ENCODE measurements at regions not wholly inside any gene's neighbourhood (a gene's known extent, or its start where the extent isn't known, plus 50 kb on each side); places are given as distances from the start of the nearest gene placed in this dataset.

DNA sequence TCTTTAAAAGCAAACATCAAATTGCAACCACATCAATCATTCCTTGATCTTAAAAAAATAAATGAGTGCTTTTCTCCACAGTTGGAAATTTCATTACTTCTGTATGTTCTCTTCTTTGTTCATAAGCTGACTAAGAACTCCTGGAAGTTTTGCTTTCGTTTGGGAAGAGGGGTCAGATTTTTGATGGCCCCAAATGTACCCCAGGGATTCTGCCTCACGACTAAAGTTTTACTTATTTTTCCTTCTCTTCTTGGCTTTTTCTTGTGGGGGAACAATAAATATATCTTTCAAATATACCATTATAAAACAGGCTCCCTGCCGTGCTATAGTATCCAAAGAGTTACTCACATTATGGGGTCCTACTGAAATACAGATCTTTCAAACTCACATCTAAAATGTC, 215.0 kb upstream of the CDIN1 start:
- Histone ChIP-seq H3K27ac (no peak overlapping the region), H3K27me3 (no peaks in the 10 kb centered on the region), H3K9me3 (no peaks in the 10 kb centered on the region), H3K36me3 (no peaks in the 10 kb centered on the region), H3K4me3 (no peak overlapping the region), H3K4me1 (no peaks in the 10 kb centered on the region)
- intact Hi-C loops (cut with DNase I), result no loop called here
- no peak for DNase-seq (ENCODE audit: extremely low spot score in 2 of 2)
- TF ChIP-seq POLR2AphosphoS5 (IDR thresholded peaks at IDR 0.05; ENCODE audit: insufficient read depth in 1 of 2, low read depth in 1 of 2), result no peak
- no peak for TF ChIP-seq POLR2A (IDR thresholded peaks at IDR 0.05)
- TF ChIP-seq, protein P1, sequence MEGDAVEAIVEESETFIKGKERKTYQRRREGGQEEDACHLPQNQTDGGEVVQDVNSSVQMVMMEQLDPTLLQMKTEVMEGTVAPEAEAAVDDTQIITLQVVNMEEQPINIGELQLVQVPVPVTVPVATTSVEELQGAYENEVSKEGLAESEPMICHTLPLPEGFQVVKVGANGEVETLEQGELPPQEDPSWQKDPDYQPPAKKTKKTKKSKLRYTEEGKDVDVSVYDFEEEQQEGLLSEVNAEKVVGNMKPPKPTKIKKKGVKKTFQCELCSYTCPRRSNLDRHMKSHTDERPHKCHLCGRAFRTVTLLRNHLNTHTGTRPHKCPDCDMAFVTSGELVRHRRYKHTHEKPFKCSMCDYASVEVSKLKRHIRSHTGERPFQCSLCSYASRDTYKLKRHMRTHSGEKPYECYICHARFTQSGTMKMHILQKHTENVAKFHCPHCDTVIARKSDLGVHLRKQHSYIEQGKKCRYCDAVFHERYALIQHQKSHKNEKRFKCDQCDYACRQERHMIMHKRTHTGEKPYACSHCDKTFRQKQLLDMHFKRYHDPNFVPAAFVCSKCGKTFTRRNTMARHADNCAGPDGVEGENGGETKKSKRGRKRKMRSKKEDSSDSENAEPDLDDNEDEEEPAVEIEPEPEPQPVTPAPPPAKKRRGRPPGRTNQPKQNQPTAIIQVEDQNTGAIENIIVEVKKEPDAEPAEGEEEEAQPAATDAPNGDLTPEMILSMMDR (IDR thresholded peaks at IDR 0.05), result no peak

DNA sequence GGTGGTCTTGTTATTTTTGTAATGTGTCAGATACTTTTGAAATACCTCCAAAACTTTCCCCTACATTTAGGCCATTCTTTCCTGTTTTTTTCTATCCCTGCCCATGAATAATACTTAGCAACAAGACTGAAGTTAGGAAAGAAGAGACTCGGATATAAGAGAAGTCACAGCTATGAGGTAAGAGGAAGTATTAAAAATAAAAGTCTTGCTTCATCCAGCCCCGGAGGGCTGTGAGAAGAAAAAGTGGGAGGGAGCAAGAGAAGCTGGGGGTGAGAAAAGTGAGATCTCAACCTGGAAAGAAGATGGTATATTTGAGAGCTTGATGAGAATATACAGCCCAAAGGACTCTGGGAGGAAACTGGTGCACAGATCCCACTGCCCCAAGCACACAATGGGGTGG, 213.5 kb upstream of the CDIN1 start:
- no peak for DNase-seq (ENCODE audit: extremely low spot score in 2 of 2)
- Histone ChIP-seq H3K27ac (no peak overlapping the region), H3K36me3 (no peaks in the 10 kb centered on the region), H3K4me3 (no peak overlapping the region), H3K9me3 (no peaks in the 10 kb centered on the region), H3K4me1 (no peaks in the 10 kb centered on the region), H3K27me3 (no peaks in the 10 kb centered on the region)
- TF ChIP-seq, protein P1 (IDR thresholded peaks at IDR 0.05), result no peak
- TF ChIP-seq POLR2A (IDR thresholded peaks at IDR 0.05), result no peak
- TF ChIP-seq POLR2AphosphoS5 (IDR thresholded peaks at IDR 0.05; ENCODE audit: insufficient read depth in 1 of 2, low read depth in 1 of 2), result no peak
- intact Hi-C loops (cut with DNase I), result no loop called here

DNA sequence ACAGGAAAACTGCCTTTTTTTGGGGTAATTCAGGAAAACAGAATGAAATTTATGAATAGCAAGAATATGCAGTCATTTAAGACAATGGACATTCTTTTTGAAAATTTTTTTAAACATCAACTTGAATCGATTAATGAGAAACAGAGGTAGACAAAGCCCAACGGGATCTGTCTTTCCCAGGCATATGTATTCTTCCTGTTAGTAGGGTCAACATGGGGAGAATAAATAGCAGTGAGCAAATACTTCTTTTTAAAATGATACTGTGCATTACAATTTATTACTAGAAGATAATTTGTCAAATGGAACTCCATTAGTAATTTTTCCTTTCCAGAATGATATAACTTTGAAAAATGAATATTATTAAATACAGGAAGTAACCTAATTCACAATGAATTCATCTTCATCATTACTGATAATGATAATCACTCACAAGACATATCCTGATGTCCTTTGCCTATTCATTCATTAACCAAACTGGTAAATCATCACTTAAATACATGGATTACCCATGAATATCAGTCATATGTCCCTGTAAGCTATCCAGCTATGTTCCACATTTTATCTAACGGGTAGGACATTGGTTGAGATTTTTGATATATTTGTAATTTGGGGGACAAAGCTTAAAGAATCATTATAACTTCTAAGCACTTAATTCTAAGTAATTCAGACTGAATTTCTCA, 209.2 kb upstream of the CDIN1 start:
- intact Hi-C loops (cut with DNase I), result no loop called here
- TF ChIP-seq, protein P1 (IDR thresholded peaks at IDR 0.05), result no peak
- TF ChIP-seq POLR2A (IDR thresholded peaks at IDR 0.05) (no peak), POLR2AphosphoS5 (IDR thresholded peaks at IDR 0.05; ENCODE audit: insufficient read depth in 1 of 2, low read depth in 1 of 2) (no peak)
- no peak for DNase-seq (ENCODE audit: extremely low spot score in 2 of 2)

GRCh38 chr15:36370731-36371112, 208.7 kb upstream of the CDIN1 start:
- H3K4me3 ChIP-seq, result no peak overlapping the region
- H3K9me3 ChIP-seq, result no peaks in the 10 kb centered on the region
- no peak for TF ChIP-seq POLR2AphosphoS5 (IDR thresholded peaks at IDR 0.05; ENCODE audit: insufficient read depth in 1 of 2, low read depth in 1 of 2)
- TF ChIP-seq, protein P1 (IDR thresholded peaks at IDR 0.05), result no peak
- TF ChIP-seq POLR2A (IDR thresholded peaks at IDR 0.05), result no peak
- intact Hi-C loops (cut with DNase I), result no loop called here
- no peak overlapping the region for H3K27ac ChIP-seq
- H3K27me3 ChIP-seq, result no peaks in the 10 kb centered on the region
- no peak for DNase-seq (ENCODE audit: extremely low spot score in 2 of 2)
- no peaks in the 10 kb centered on the region for H3K4me1 ChIP-seq
- no peaks in the 10 kb centered on the region for H3K36me3 ChIP-seq

More for the DNA sequence above, 209.2 kb upstream of the CDIN1 start:
- no peaks in the 10 kb centered on the region for H3K36me3 ChIP-seq
- no peak overlapping the region for H3K4me3 ChIP-seq
- no peaks in the 10 kb centered on the region for H3K9me3 ChIP-seq
- H3K27ac ChIP-seq, result no peak overlapping the region
- H3K4me1 ChIP-seq, result no peaks in the 10 kb centered on the region
- no peaks in the 10 kb centered on the region for H3K27me3 ChIP-seq

- Histone ChIP-seq H3K4me1 (no peaks in the 10 kb centered on the region), H3K9me3 (no peaks in the 10 kb centered on the region), H3K27ac (no peak overlapping the region), H3K27me3 (no peaks in the 10 kb centered on the region), H3K4me3 (no peak overlapping the region), H3K36me3 (no peaks in the 10 kb centered on the region)
- TF ChIP-seq POLR2A (IDR thresholded peaks at IDR 0.05) (no peak), POLR2AphosphoS5 (IDR thresholded peaks at IDR 0.05; ENCODE audit: insufficient read depth in 1 of 2, low read depth in 1 of 2) (no peak)
- TF ChIP-seq, protein P1 (IDR thresholded peaks at IDR 0.05), result no peak
- DNase-seq (ENCODE audit: extremely low spot score in 2 of 2), result no peak
- intact Hi-C loops (cut with DNase I), result no loop called here
Observed at GRCh38 chr15:36371509-36371908, 207.9 kb upstream of the CDIN1 start.

Measured in vagina (tissue), 2 donors.